H1 (cell line): ENCODE measurements at regions not wholly inside any gene's neighbourhood (a gene's known extent, or its start where the extent isn't known, plus 50 kb on each side); places are given as distances from the start of the nearest gene placed in this dataset.

Source experiments
- CBX8 ChIP-seq: fragments of 300-800, 300-1000 bp; sonication (generic); IDR thresholded peaks from 2 replicates; pipeline ENCODE4 v1.7.1; 2016; ENCODE audit warnings: low read depth, low read length, borderline replicate concordance
- TF ChIP-seq, protein P1 (sequence below): IDR thresholded peaks from 2 replicates; pipeline ENCODE4 v1.6.1; 2011; ENCODE audit warnings: low read length, improper control_type of control experiment

DNA sequence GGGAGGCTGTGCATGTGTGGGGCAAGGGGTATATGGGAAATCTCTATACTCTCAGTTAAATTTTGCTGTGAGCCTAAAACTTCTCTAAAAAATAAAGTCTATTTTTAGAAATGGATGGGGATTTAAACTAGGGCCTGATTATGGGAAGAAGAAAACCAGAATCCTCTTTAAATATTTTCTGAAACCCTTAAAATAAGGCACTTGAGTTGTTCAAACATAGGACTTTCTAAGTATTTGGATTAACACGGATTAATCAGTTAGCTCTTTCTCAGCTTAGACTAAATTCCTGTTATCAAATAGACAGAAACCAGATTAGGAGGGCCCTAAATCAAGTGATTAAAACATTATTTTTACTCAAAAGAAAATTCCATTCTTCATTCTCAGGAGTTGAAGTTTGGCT, 438.4 kb downstream of the EFNA5 start (continued):
- TF ChIP-seq, protein P1, sequence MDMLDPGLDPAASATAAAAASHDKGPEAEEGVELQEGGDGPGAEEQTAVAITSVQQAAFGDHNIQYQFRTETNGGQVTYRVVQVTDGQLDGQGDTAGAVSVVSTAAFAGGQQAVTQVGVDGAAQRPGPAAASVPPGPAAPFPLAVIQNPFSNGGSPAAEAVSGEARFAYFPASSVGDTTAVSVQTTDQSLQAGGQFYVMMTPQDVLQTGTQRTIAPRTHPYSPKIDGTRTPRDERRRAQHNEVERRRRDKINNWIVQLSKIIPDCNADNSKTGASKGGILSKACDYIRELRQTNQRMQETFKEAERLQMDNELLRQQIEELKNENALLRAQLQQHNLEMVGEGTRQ: no peak
- no peak for TF ChIP-seq CBX8
